ENCODE measurements at regions not wholly inside any gene's neighbourhood (a gene's known extent, or its start where the extent isn't known, plus 50 kb on each side); places are given as distances from the start of the nearest gene placed in this dataset.

DNA sequence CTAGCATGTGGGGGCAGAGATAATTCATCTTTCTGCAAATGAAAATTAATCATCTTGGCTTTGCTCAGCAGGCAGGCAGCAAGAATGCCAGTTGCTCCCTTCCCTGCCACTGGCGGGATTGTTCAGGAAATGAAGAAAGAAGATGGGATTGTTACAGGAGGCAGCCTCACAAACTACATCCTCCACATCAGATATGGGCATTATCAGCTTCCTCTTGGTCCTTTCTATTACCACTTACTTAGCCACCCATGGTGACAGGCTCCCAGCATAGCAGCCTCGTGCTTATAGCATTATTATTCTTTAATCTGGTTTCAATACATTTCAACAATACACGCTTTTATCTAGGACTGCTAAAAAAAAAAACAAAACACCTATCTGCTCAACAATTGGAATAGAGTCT is 461.6 kb upstream of the ISX start:
- TF ChIP-seq, protein P1, sequence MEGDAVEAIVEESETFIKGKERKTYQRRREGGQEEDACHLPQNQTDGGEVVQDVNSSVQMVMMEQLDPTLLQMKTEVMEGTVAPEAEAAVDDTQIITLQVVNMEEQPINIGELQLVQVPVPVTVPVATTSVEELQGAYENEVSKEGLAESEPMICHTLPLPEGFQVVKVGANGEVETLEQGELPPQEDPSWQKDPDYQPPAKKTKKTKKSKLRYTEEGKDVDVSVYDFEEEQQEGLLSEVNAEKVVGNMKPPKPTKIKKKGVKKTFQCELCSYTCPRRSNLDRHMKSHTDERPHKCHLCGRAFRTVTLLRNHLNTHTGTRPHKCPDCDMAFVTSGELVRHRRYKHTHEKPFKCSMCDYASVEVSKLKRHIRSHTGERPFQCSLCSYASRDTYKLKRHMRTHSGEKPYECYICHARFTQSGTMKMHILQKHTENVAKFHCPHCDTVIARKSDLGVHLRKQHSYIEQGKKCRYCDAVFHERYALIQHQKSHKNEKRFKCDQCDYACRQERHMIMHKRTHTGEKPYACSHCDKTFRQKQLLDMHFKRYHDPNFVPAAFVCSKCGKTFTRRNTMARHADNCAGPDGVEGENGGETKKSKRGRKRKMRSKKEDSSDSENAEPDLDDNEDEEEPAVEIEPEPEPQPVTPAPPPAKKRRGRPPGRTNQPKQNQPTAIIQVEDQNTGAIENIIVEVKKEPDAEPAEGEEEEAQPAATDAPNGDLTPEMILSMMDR (IDR thresholded peaks at IDR 0.05): no peak
- TF ChIP-seq POLR2A (IDR thresholded peaks at IDR 0.05) (no peak), EP300 (IDR thresholded peaks at IDR 0.05) (no peak)

All from ovary (tissue), 3 donors.